ENCODE measurements at regions not wholly inside any gene's neighbourhood (a gene's known extent, or its start where the extent isn't known, plus 50 kb on each side); places are given as distances from the start of the nearest gene placed in this dataset.

DNA sequence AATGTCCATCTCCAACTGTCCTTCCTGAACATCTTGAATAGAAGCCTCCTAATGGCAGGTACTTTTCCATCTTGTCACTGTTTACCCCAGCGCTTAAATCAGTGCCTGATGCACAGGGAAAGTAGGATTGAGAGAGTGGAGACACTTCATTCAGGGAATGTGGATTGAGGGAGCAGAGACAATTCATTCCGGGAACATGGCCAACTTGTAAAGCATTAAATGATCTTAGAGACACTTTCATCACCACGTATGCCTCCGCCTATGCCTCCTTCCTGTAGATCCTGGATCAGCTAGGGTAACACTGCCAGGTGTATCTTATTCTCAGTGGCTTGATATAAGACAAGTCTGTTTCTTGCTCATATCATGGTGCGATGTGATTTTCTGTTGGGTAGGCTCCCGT is 67.6 kb upstream of the CSRP2 start:
- no peak overlapping the region for H3K4me3 ChIP-seq
- no peak for DNase-seq
- 74 to 80% (median 76%) methylated on average over 6 of the region's 6 CpGs for WGBS, 4 donors

DNA sequence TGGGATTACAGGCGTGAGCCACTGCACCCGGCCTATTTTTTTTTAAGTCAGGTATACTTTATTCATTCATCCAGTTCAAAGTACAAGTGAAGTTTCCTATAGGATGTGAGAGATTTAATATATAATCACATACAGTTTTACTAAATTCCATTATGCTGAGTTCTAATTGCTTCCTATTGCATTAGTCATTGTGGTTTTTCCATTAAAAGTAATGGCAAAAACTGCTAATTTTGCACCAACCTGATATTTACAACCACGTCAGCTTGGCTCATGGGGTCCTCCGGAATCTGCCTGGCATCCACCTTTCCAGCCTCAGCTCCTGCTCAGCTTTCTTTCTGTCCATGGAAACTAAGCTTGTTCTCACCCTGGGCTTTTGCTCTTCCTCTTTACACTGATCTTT is 67.0 kb upstream of the CSRP2 start:
- intact Hi-C loops (cut with DNase I) = no loop called here
- Histone ChIP-seq H3K4me3 (no peak overlapping the region), H3K36me3 (no peaks in the 10 kb centered on the region), H3K27me3 (no peaks in the 10 kb centered on the region), H3K27ac (no peak overlapping the region), H3K9me3 (no peaks in the 10 kb centered on the region), H3K4me1 (no peaks in the 10 kb centered on the region)
- DNase-seq (no peak), ATAC-seq (no peak)
- WGBS, 4 donors = 94 to 97% (median 97%) methylated on average over 4 of the region's 4 CpGs
- TF ChIP-seq POLR2A (IDR thresholded peaks at IDR 0.05) = no peak
- TF ChIP-seq, protein P1, sequence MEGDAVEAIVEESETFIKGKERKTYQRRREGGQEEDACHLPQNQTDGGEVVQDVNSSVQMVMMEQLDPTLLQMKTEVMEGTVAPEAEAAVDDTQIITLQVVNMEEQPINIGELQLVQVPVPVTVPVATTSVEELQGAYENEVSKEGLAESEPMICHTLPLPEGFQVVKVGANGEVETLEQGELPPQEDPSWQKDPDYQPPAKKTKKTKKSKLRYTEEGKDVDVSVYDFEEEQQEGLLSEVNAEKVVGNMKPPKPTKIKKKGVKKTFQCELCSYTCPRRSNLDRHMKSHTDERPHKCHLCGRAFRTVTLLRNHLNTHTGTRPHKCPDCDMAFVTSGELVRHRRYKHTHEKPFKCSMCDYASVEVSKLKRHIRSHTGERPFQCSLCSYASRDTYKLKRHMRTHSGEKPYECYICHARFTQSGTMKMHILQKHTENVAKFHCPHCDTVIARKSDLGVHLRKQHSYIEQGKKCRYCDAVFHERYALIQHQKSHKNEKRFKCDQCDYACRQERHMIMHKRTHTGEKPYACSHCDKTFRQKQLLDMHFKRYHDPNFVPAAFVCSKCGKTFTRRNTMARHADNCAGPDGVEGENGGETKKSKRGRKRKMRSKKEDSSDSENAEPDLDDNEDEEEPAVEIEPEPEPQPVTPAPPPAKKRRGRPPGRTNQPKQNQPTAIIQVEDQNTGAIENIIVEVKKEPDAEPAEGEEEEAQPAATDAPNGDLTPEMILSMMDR (IDR thresholded peaks at IDR 0.05) = no peak

More for the DNA sequence above, 67.6 kb upstream of the CSRP2 start:
- Histone ChIP-seq H3K27me3 (no peaks in the 10 kb centered on the region), H3K27ac (no peak overlapping the region), H3K4me1 (no peaks in the 10 kb centered on the region), H3K36me3 (no peaks in the 10 kb centered on the region), H3K9me3 (no peaks in the 10 kb centered on the region)
- intact Hi-C loops (cut with DNase I) = no loop called here
- no peak for ATAC-seq
- TF ChIP-seq POLR2A (IDR thresholded peaks at IDR 0.05) = no peak

DNA sequence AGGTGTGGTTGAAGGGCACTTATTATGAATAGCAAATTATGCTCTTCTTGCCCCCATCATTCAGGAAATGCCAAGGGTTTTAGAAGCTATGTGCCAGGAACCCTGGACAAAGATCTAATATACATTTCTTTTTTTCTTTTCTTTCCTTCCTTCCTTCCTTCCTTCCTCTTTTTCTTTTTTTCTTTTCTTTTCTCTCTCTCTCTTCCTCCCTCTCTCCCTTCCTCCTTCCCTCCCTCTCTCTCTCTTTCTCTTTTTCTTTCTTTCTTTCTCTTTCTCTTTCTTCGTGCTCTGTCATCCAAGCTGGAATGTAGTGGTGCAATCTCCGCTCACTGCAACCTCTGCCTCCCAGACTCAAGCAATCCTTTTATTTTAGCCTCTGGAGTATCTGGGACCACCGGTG is 66.1 kb upstream of the CSRP2 start:
- no peak for DNase-seq
- H3K9me3 ChIP-seq = no peaks in the 10 kb centered on the region
- no peaks in the 10 kb centered on the region for H3K36me3 ChIP-seq
- no peak for ATAC-seq
- no peaks in the 10 kb centered on the region for H3K27me3 ChIP-seq
- intact Hi-C loops (cut with DNase I) = no loop called here
- TF ChIP-seq, protein P1 (IDR thresholded peaks at IDR 0.05) = no peak
- no peak for TF ChIP-seq POLR2A (IDR thresholded peaks at IDR 0.05)
- no peak overlapping the region for H3K27ac ChIP-seq
- H3K4me3 ChIP-seq = no peak overlapping the region
- H3K4me1 ChIP-seq = no peaks in the 10 kb centered on the region
- WGBS, 4 donors = 64 to 66% (median 65%) methylated on average over 3 of the region's 3 CpGs

DNA sequence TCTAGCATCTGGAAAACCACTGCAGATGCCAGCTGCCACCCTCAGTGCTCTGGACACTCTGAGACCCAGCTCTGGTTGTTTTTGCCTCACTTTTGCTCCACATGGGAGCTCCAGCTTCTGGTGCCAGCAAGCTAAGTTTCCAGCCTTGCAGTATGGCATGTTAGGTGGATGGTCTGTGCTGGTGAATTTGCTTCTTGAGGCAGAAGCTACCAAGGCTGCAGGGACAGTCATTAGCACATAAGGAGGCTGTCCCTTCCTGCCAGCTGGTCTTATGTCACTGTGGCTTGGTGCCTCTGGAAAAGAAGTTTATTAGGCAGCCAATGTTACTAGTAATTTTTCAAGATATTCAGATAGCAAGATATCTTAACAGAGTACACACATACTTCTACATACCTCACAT is 64.2 kb upstream of the CSRP2 start:
- H3K27ac ChIP-seq = no peak overlapping the region
- TF ChIP-seq, protein P1 (IDR thresholded peaks at IDR 0.05) = no peak
- TF ChIP-seq POLR2A (IDR thresholded peaks at IDR 0.05) = no peak
- no peak overlapping the region for H3K4me3 ChIP-seq
- DNase-seq (no peak), ATAC-seq (no peak)
- no peaks in the 10 kb centered on the region for H3K9me3 ChIP-seq
- H3K4me1 ChIP-seq = no peaks in the 10 kb centered on the region
- intact Hi-C loops (cut with DNase I) = no loop called here
- no peaks in the 10 kb centered on the region for H3K27me3 ChIP-seq
- no peaks in the 10 kb centered on the region for H3K36me3 ChIP-seq

DNA sequence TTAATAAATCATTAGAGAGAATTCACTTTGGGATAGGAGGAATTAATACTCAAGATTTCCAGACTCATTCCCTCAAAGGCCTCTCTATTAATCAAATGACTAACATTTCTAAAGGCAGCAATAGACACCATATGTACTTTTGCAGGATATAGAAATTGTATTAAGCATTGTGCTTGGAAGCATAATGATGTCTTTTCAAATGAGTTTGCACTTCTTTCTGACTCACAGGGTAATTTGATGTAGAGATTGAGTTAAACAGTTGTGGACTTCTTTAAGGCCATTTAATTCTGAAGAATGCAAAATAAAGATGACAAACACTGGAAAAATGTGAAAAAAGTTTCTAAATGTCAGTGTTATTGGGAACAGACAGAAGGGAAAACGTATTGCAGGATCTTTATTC is 63.4 kb upstream of the CSRP2 start:
- 59 to 73% (median 70%) methylated on average over 1 of the region's 1 CpG for WGBS, 4 donors
- no peaks in the 10 kb centered on the region for H3K27me3 ChIP-seq
- TF ChIP-seq, protein P1 (IDR thresholded peaks at IDR 0.05) = no peak
- no peak for TF ChIP-seq POLR2A (IDR thresholded peaks at IDR 0.05)
- H3K4me1 ChIP-seq = no peaks in the 10 kb centered on the region
- ATAC-seq (no peak), DNase-seq (no peak)
- no peak overlapping the region for H3K27ac ChIP-seq
- no peaks in the 10 kb centered on the region for H3K36me3 ChIP-seq
- intact Hi-C loops (cut with DNase I) = no loop called here
- no peaks in the 10 kb centered on the region for H3K9me3 ChIP-seq
- H3K4me3 ChIP-seq = no peak overlapping the region

All from heart left ventricle (tissue), 16 donors.